Lung (tissue), 11 donors: ENCODE measurements at regions not wholly inside any gene's neighbourhood (a gene's known extent, or its start where the extent isn't known, plus 50 kb on each side); places are given as distances from the start of the nearest gene placed in this dataset.

Experiments
- ATAC-seq: fragments of 200-7000 bp; cut with Tn5 transposase; one replicate; pipeline ENCODE4 v1.9.1; 2020; ENCODE audit warnings: moderate number of reproducible peaks; ENCODE audit not compliant: insufficient read depth, low FRiP score
- DNase-seq, 3 donors: peaks; one replicate each; pipeline ENCODE4 v3.0.0-alpha.2; 2013 to 2017
- H3K27ac ChIP-seq, 2 donors: one replicate each; pipeline ENCODE4 v1.5.1; 2013; ENCODE audit warnings: mild to moderate bottlenecking in 2 of 2, moderate library complexity in 2 of 2, control low read depth in 1 of 2, inconsistent platforms in 1 of 2, low read depth in 1 of 2, low read length in 1 of 2
- H3K27me3 ChIP-seq, 3 donors: one replicate each; pipeline ENCODE4 v1.5.1; 2013; ENCODE audit warnings: low read length in 2 of 3; ENCODE audit not compliant: control insufficient read depth in 3 of 3, insufficient read depth in 3 of 3
- H3K36me3 ChIP-seq, 4 donors: one replicate each; pipeline ENCODE4 v1.5.1; 2013; ENCODE audit warnings: low read length in 4 of 4, mild to moderate bottlenecking in 1 of 4, moderate library complexity in 1 of 4; ENCODE audit not compliant: control insufficient read depth in 4 of 4, insufficient read depth in 4 of 4
- H3K4me1 ChIP-seq, 5 donors: one replicate each; pipeline ENCODE4 v1.5.1; 2013; ENCODE audit warnings: low read length in 5 of 5, mild to moderate bottlenecking in 2 of 5, moderate library complexity in 1 of 5; ENCODE audit not compliant: control insufficient read depth in 5 of 5, insufficient read depth in 5 of 5
- H3K4me3 ChIP-seq: one replicate; pipeline ENCODE4 v1.5.1; 2013; ENCODE audit warnings: mild to moderate bottlenecking, control low read depth, moderate library complexity
- H3K9ac ChIP-seq, 2 donors: one replicate each; pipeline ENCODE4 v1.5.1; 2013; ENCODE audit warnings: low read length in 2 of 2, control low read depth in 1 of 2; ENCODE audit not compliant: insufficient read depth in 1 of 2
- H3K9me3 ChIP-seq, 4 donors: one replicate each; pipeline ENCODE4 v1.5.1; 2013; ENCODE audit warnings: low read length in 3 of 4, mild to moderate bottlenecking in 1 of 4, moderate library complexity in 1 of 4; ENCODE audit not compliant: control insufficient read depth in 4 of 4, insufficient read depth in 3 of 4
- WGBS, 2 donors: extraction: QIAGEN DNeasy Blood & Tissue Kit; methylation state at CpG; one replicate each; pipeline ENCODE4 v1.1.7; 2013; 5-methylcytosine and 5-hydroxymethylcytosine counted together
- TF ChIP-seq, protein P1 (sequence below): IDR thresholded peaks from 2 replicates; pipeline ENCODE4 v1.5.1; 2012; ENCODE audit warnings: mild to moderate bottlenecking; ENCODE audit errors: control extremely low read depth, extremely low read depth
- donor health status: control.
- donor health status: control.
- donor health status: Bipolar disorder and iron deficiency.
- donor health status: healthy.
- donor health status: DM: yes; HTN: yes; CAD: no.

DNA sequence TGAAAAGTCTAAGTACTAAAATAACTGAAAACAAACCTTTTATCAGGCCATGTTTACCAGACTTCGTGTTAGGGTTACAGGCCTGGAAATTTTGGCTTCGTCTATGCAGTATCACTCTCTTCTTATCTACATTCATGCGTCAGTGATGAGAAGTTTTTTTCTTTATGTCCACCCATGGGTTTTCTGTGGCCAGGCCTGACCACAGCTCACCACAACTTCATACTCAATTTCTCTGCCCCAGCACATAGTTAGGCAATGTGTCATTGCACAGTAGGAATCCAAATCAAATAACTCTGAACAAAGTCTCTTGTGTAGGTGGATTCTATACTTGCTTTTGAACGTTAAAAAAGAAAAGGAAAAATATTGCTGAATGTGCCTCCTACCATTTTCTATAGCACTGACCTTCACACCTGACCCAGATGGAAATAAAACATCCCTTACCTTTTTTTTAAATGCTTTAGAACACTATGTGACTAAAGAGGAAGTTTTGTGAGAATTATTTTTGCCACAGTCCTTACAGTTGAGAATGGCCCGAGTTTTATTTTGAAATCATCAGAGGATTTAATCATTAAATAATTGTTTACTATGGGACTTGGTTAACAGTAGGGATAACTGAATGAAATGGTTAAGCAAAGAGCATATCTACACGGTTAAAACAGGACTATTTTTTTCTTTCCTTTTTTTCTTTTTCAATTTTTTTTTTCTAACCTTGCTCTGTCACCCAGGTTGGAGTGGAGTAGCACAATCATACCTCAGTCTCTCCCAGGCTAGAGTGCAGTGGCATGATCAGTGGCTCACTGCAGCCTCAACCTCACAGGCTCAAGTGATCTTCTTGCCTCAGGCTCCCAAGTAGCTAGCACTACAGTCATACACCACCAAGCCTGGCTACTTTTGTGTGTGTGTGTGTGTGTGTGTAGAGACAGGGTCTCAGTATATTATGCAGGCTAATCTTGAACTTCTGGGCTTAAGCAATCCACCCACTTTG, 1247.0 kb upstream of the ACO1 start:
- Histone ChIP-seq H3K4me3 (no peak overlapping the region), H3K27me3 (no peaks in the 10 kb centered on the region), H3K4me1 (no peaks in the 10 kb centered on the region), H3K9me3 (peaks cover 0 to 3% (median 0%) of the 10 kb centered on the region in 4 donors), H3K36me3 (no peaks in the 10 kb centered on the region), H3K9ac (no peak overlapping the region), H3K27ac (no peak overlapping the region)
- DNase-seq (no peak), ATAC-seq (peak; percentile 53)
- WGBS, 2 donors: 56 to 79% methylated on average over 6 of the region's 6 CpGs
- TF ChIP-seq, protein P1, sequence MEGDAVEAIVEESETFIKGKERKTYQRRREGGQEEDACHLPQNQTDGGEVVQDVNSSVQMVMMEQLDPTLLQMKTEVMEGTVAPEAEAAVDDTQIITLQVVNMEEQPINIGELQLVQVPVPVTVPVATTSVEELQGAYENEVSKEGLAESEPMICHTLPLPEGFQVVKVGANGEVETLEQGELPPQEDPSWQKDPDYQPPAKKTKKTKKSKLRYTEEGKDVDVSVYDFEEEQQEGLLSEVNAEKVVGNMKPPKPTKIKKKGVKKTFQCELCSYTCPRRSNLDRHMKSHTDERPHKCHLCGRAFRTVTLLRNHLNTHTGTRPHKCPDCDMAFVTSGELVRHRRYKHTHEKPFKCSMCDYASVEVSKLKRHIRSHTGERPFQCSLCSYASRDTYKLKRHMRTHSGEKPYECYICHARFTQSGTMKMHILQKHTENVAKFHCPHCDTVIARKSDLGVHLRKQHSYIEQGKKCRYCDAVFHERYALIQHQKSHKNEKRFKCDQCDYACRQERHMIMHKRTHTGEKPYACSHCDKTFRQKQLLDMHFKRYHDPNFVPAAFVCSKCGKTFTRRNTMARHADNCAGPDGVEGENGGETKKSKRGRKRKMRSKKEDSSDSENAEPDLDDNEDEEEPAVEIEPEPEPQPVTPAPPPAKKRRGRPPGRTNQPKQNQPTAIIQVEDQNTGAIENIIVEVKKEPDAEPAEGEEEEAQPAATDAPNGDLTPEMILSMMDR: no peak

DNA sequence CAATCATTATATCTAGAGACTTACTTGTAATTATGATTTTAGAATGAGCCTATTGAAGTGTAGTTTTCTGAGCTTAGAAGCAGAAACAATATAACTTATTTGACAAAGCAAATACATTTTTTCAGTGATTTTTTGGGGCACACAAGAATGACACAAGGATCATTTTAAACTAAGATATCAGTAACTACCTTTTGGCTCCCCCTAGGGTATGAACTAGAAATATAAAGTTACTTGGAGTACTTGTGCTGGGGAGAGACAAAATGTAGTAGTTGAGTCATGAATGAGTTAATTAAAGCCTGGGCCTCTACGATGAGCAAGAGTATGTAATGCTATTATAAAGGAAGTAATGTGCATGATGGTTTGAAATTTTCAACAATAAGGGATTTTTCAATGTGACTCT, 1244.1 kb upstream of the ACO1 start:
- no peak overlapping the region for H3K9ac ChIP-seq
- TF ChIP-seq, protein P1: no peak
- no peaks in the 10 kb centered on the region for H3K4me1 ChIP-seq
- ATAC-seq (no peak), DNase-seq (peak in 1 of 3 donors; percentile 18)
- no peak overlapping the region for H3K4me3 ChIP-seq
- H3K27ac ChIP-seq: no peak overlapping the region
- peaks cover 0 to 3% (median 0%) of the 10 kb centered on the region in 4 donors for H3K9me3 ChIP-seq
- WGBS, 2 donors: 23 to 24% methylated on average over 1 of the region's 1 CpG
- no peaks in the 10 kb centered on the region for H3K27me3 ChIP-seq
- H3K36me3 ChIP-seq: no peaks in the 10 kb centered on the region

DNA sequence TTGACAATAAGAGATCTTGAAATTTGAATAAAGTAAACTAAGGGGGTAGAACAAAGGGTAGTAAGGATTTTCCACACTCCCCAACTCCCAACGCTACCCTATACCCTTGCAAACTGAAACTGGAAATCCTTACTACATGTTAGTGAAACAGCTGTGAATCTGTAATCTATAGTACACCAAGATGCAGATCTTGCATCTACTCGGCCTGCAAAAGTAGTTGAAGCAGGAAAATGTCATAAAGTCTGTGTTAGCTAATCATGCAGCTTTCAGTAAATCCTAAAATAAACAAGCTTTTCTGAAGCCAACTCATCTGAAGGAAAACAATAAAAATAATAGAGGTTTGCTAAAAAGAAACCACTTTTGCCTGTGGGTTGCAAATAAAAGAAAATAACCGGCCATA, 1242.0 kb upstream of the ACO1 start:
- no peaks in the 10 kb centered on the region for H3K4me1 ChIP-seq
- H3K9me3 ChIP-seq: no peaks in the 10 kb centered on the region
- no peaks in the 10 kb centered on the region for H3K36me3 ChIP-seq
- H3K27ac ChIP-seq: no peak overlapping the region
- ATAC-seq (no peak), DNase-seq (peak in 2 of 3 donors; percentile 26 to 31)
- 71 to 86% methylated on average over 3 of the region's 3 CpGs for WGBS, 2 donors
- H3K27me3 ChIP-seq: no peaks in the 10 kb centered on the region
- TF ChIP-seq, protein P1: no peak
- no peak overlapping the region for H3K4me3 ChIP-seq
- no peak overlapping the region for H3K9ac ChIP-seq
